Gastrocnemius medialis (tissue), 4 donors: ENCODE measurements at regions not wholly inside any gene's neighbourhood (a gene's known extent, or its start where the extent isn't known, plus 50 kb on each side); places are given as distances from the start of the nearest gene placed in this dataset.

ENCODE experiments used
- ATAC-seq, 2 donors: fragments of 150-250 bp; one replicate each; pipeline ENCODE4 v1.9.1; 2016
- DNase-seq, 2 donors: peaks; one replicate each; pipeline ENCODE4 v3.0.0-alpha.2; 2019
- H3K27ac ChIP-seq, 4 donors: fragments of 200-600 bp; sonication (generic); 1 replicate in 1 of 4; 2 replicates in 3 of 4; pipeline ENCODE4 v1.5.1; 2016 to 2018; ENCODE audit warnings: mild to moderate bottlenecking in 2 of 4, moderate library complexity in 1 of 4
- H3K27me3 ChIP-seq, 3 donors: fragments of 200-600 bp; sonication (generic) in 2 of 3; 1 replicate in 1 of 3; 2 replicates in 2 of 3; pipeline versions ENCODE4 v1.5.1 to v1.6.0; 2016 to 2019; ENCODE audit warnings: mild to moderate bottlenecking in 1 of 3, moderate library complexity in 1 of 3
- H3K36me3 ChIP-seq, 2 donors: fragments of 200-600 bp; sonication (generic) in 1 of 2; one replicate each; pipeline ENCODE4 v1.5.1; 2017 to 2018
- H3K4me1 ChIP-seq, 2 donors: fragments of 200-600 bp; sonication (generic) in 1 of 2; one replicate each; pipeline ENCODE4 v1.5.1; 2016 to 2017; ENCODE audit warnings: mild to moderate bottlenecking in 2 of 2
- H3K4me3 ChIP-seq, 4 donors: fragments of 200-600 bp; sonication (generic) in 3 of 4; 1 replicate in 1 of 4; 2 replicates in 3 of 4; pipeline ENCODE4 v1.5.1; 2016 to 2019; ENCODE audit warnings: mild to moderate bottlenecking in 2 of 4
- H3K9me3 ChIP-seq, 3 donors: fragments of 200-600 bp; sonication (generic) in 2 of 3; 1 replicate in 1 of 3; 2 replicates in 2 of 3; pipeline ENCODE4 v1.5.1; 2016 to 2019
- CTCF ChIP-seq, 5 experiments: fragments of 450-650 bp in 3 of 5; fragments of 200-600 bp in 2 of 5; sonication (generic) in 2 of 5; IDR thresholded peaks in 4 of 5; conservative IDR thresholded peaks in 1 of 5; 1 replicate in 4 of 5; 2 replicates in 1 of 5; pipeline ENCODE4 v1.5.1; 2016 to 2019; ENCODE audit warnings: antibody characterized with exemption in 5 of 5, mild to moderate bottlenecking in 3 of 5, moderate library complexity in 3 of 5
- POLR2A ChIP-seq, 2 donors: fragments of 450-650 bp; IDR thresholded peaks; one replicate each; pipeline ENCODE4 v1.6.1; 2017; ENCODE audit warnings: antibody characterized with exemption in 2 of 2, mild to moderate bottlenecking in 2 of 2, moderate library complexity in 2 of 2
- in situ Hi-C, 4 donors: fragments of 200-750 bp; cut with MboI; loops; one replicate each; pipeline versions ENCODE4 v1.15.0 to v1.8.0; 2017; ENCODE audit warnings: low sequenced_read_pairs in 4 of 4
- intact Hi-C: fragments of 100-400 bp; cut with DNase I; formaldehyde crosslinking; loops from one replicate; pipeline ENCODE4 v1.15.1; 2023; ENCODE audit warnings: low total_unique reads

GRCh38 chr6:169096388-169096787 is 157.3 kb downstream of the THBS2 start:
- Histone ChIP-seq H3K27me3 (no peaks in the 10 kb centered on the region), H3K36me3 (no peaks in the 10 kb centered on the region), H3K9me3 (peaks cover 0 to 2% (median 0%) of the 10 kb centered on the region in 3 donors), H3K4me3 (no peak overlapping the region), H3K4me1 (no peaks in the 10 kb centered on the region), H3K27ac (no peak overlapping the region)
- in situ Hi-C loops (no loop called here), intact Hi-C loops (no loop called here)
- no peak for ATAC-seq
- no peak for DNase-seq
- no peak for TF ChIP-seq CTCF (IDR thresholded peaks at IDR 0.05 in 4 of 5, conservative IDR thresholded peaks at IDR 0.05 in 1 of 5)
- TF ChIP-seq POLR2A (IDR thresholded peaks at IDR 0.05): no peak

GRCh38 chr6:169095153-169095552 is 158.5 kb downstream of the THBS2 start:
- H3K4me3 ChIP-seq: no peak overlapping the region
- DNase-seq (no peak), ATAC-seq (no peak)
- TF ChIP-seq CTCF (IDR thresholded peaks at IDR 0.05 in 4 of 5, conservative IDR thresholded peaks at IDR 0.05 in 1 of 5): no peak
- TF ChIP-seq POLR2A (IDR thresholded peaks at IDR 0.05): no peak
- no peaks in the 10 kb centered on the region for H3K36me3 ChIP-seq
- H3K9me3 ChIP-seq: peaks cover 0 to 13% (median 0%) of the 10 kb centered on the region in 3 donors
- H3K27ac ChIP-seq: no peak overlapping the region
- no peaks in the 10 kb centered on the region for H3K27me3 ChIP-seq
- no peaks in the 10 kb centered on the region for H3K4me1 ChIP-seq
- in situ Hi-C loops: no loop called here
- intact Hi-C loops: no loop called here

GRCh38 chr6:169094552-169094950 is 159.1 kb downstream of the THBS2 start:
- no peak overlapping the region for H3K27ac ChIP-seq
- H3K4me1 ChIP-seq: no peaks in the 10 kb centered on the region
- no peaks in the 10 kb centered on the region for H3K36me3 ChIP-seq
- no peak overlapping the region for H3K4me3 ChIP-seq
- H3K9me3 ChIP-seq: peaks cover 0 to 13% (median 0%) of the 10 kb centered on the region in 3 donors
- intact Hi-C loops: no loop called here
- no peak for DNase-seq
- ATAC-seq: no peak
- TF ChIP-seq CTCF (IDR thresholded peaks at IDR 0.05 in 4 of 5, conservative IDR thresholded peaks at IDR 0.05 in 1 of 5): no peak
- no peak for TF ChIP-seq POLR2A (IDR thresholded peaks at IDR 0.05)
- in situ Hi-C loops: no loop called here
- no peaks in the 10 kb centered on the region for H3K27me3 ChIP-seq

GRCh38 chr6:169093770-169094551 is 159.7 kb downstream of the THBS2 start:
- Histone ChIP-seq H3K9me3 (peaks cover 0 to 13% (median 0%) of the 10 kb centered on the region in 3 donors), H3K4me1 (no peaks in the 10 kb centered on the region), H3K36me3 (no peaks in the 10 kb centered on the region), H3K27me3 (no peaks in the 10 kb centered on the region), H3K4me3 (no peak overlapping the region), H3K27ac (no peak overlapping the region)
- TF ChIP-seq CTCF (IDR thresholded peaks at IDR 0.05 in 4 of 5, conservative IDR thresholded peaks at IDR 0.05 in 1 of 5): no peak
- TF ChIP-seq POLR2A (IDR thresholded peaks at IDR 0.05): no peak
- in situ Hi-C loops (no loop called here), intact Hi-C loops (no loop called here)
- ATAC-seq (no peak), DNase-seq (no peak)
